ENCODE measurements at regions not wholly inside any gene's neighbourhood (a gene's known extent, or its start where the extent isn't known, plus 50 kb on each side); places are given as distances from the start of the nearest gene placed in this dataset.

DNA sequence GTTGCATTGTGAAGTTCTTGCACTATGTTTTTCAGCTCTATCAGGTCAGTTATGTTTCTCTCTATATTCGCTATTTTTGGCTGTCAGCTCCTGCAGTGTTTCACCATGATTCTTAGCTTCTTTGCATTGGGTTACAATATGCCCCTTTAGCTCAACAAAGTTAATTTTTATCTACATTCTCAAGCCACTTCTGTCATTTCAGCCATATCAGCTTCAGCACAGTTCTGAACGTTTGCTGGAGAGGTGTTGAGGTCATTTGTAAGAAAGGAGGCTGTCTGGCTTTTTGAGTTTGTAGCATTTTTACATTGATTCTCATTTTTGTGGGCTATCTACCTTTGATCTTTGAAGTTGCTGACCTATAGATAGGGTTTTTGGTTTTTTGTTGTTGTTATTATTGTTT is 573.2 kb upstream of the RGS18 start:
- H3K9ac ChIP-seq (ENCODE audit: extremely low read depth, insufficient read length, low read length): no peak overlapping the region
- H2BK20ac ChIP-seq (ENCODE audit: low read depth, low read length, poor library complexity, severe bottlenecking): no peak overlapping the region
- Mint-ChIP-seq H3K9me3 (no peaks in the 10 kb centered on the region; a peak in 2 of 5 replicates), H3K27me3 (ENCODE audit: low read depth) (no peaks in the 10 kb centered on the region), H3K27ac (no peak overlapping the region), H3K4me3 (no peak overlapping the region), H3K4me1 (peaks cover 0 to 3% of the 10 kb centered on the region in 2 experiments; a peak in 1 of 4 replicates), H3K36me3 (ENCODE audit: insufficient read depth in 1 of 3, low read depth in 3 of 3) (no peaks in the 10 kb centered on the region; a peak in 2 of 7 replicates)
- no peak overlapping the region for H4K5ac ChIP-seq (ENCODE audit: insufficient read length, low read depth, low read length)
- no peak overlapping the region for H2BK5ac ChIP-seq (ENCODE audit: insufficient read length, low read length)
- H3K23ac ChIP-seq (ENCODE audit: insufficient read length, low read depth, low read length): no peak overlapping the region
- no peak overlapping the region for H3K27ac ChIP-seq (ENCODE audit: insufficient read length, low read depth, low read length)
- no peaks in the 10 kb centered on the region for H3K79me2 ChIP-seq (ENCODE audit: insufficient read depth, low read length)
- no peak overlapping the region for H3K4ac ChIP-seq (ENCODE audit: low read depth, low read length)
- H4K91ac ChIP-seq (ENCODE audit: insufficient read length, low read depth, low read length): no peak overlapping the region
- H3K79me1 ChIP-seq (ENCODE audit: insufficient read depth, low read depth, low read length, poor library complexity, severe bottlenecking): no peaks in the 10 kb centered on the region
- H3K56ac ChIP-seq (ENCODE audit: insufficient read length, low read depth, low read length): no peak overlapping the region
- no peaks in the 10 kb centered on the region for H3K4me1 ChIP-seq (ENCODE audit: insufficient read depth, low read length)
- H4K20me1 ChIP-seq (ENCODE audit: control insufficient read depth, insufficient read depth, insufficient read length): no peaks in the 10 kb centered on the region
- no peak overlapping the region for H4K8ac ChIP-seq (replicated peaks; ENCODE audit: insufficient read length, low read depth, low read length)
- H2BK120ac ChIP-seq (ENCODE audit: low read depth, low read length, poor library complexity, severe bottlenecking): no peak overlapping the region
- no peaks in the 10 kb centered on the region for H3K27me3 ChIP-seq (ENCODE audit: insufficient read depth, low read length)
- no peak overlapping the region for H3K4me2 ChIP-seq (ENCODE audit: insufficient read depth, insufficient read length, low read length)
- no peak overlapping the region for H2AFZ ChIP-seq (ENCODE audit: low read length)
- WGBS (ENCODE audit: extremely low coverage, insufficient read length, low lambda C conversion rate): no CpG with 5 or more reads among the region's 2 CpGs
- no peak overlapping the region for H2AK5ac ChIP-seq (ENCODE audit: insufficient read length, low read length)
- H3K23me2 ChIP-seq (ENCODE audit: insufficient read length, low read depth, low read length, poor library complexity, severe bottlenecking): no peaks in the 10 kb centered on the region
- H3K18ac ChIP-seq (ENCODE audit: insufficient read length, low read depth, low read length): no peak overlapping the region
- TF ChIP-seq, protein P1, sequence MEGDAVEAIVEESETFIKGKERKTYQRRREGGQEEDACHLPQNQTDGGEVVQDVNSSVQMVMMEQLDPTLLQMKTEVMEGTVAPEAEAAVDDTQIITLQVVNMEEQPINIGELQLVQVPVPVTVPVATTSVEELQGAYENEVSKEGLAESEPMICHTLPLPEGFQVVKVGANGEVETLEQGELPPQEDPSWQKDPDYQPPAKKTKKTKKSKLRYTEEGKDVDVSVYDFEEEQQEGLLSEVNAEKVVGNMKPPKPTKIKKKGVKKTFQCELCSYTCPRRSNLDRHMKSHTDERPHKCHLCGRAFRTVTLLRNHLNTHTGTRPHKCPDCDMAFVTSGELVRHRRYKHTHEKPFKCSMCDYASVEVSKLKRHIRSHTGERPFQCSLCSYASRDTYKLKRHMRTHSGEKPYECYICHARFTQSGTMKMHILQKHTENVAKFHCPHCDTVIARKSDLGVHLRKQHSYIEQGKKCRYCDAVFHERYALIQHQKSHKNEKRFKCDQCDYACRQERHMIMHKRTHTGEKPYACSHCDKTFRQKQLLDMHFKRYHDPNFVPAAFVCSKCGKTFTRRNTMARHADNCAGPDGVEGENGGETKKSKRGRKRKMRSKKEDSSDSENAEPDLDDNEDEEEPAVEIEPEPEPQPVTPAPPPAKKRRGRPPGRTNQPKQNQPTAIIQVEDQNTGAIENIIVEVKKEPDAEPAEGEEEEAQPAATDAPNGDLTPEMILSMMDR (conservative IDR thresholded peaks at IDR 0.05): no peak
- no peak overlapping the region for H2BK12ac ChIP-seq (ENCODE audit: insufficient read length, low read depth, low read length)
- DNase-seq: no peak
- no peaks in the 10 kb centered on the region for H3K9me3 ChIP-seq (ENCODE audit: control insufficient read depth, low read depth, low read length)
- H3T11ph ChIP-seq (ENCODE audit: low read length): no peak overlapping the region
- H3K14ac ChIP-seq (ENCODE audit: insufficient read depth, low read length): no peak overlapping the region
- no peak overlapping the region for H2BK15ac ChIP-seq (ENCODE audit: low read depth, low read length)
